LNCAP (cell line): ENCODE measurements at regions not wholly inside any gene's neighbourhood (a gene's known extent, or its start where the extent isn't known, plus 50 kb on each side); places are given as distances from the start of the nearest gene placed in this dataset.

Experiments used
- TF ChIP-seq, protein P1 (sequence below): fragments of 450-650 bp; IDR thresholded peaks from 2 replicates; pipeline ENCODE4 v1.5.1; 2017; ENCODE audit warnings: mild to moderate bottlenecking

- TF ChIP-seq, protein P1, sequence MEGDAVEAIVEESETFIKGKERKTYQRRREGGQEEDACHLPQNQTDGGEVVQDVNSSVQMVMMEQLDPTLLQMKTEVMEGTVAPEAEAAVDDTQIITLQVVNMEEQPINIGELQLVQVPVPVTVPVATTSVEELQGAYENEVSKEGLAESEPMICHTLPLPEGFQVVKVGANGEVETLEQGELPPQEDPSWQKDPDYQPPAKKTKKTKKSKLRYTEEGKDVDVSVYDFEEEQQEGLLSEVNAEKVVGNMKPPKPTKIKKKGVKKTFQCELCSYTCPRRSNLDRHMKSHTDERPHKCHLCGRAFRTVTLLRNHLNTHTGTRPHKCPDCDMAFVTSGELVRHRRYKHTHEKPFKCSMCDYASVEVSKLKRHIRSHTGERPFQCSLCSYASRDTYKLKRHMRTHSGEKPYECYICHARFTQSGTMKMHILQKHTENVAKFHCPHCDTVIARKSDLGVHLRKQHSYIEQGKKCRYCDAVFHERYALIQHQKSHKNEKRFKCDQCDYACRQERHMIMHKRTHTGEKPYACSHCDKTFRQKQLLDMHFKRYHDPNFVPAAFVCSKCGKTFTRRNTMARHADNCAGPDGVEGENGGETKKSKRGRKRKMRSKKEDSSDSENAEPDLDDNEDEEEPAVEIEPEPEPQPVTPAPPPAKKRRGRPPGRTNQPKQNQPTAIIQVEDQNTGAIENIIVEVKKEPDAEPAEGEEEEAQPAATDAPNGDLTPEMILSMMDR: no peak
These were observed 246.8 kb upstream of the RAI14 start for GRCh38 chr5:34409373-34409772.

- TF ChIP-seq, protein P1: no peak
These were observed 245.6 kb upstream of the RAI14 start for GRCh38 chr5:34410411-34411139.

GRCh38 chr5:34411470-34412346 lies 244.4 kb upstream of the RAI14 start:
- TF ChIP-seq, protein P1: no peak

GRCh38 chr5:34412736-34413135 lies 243.4 kb upstream of the RAI14 start:
- TF ChIP-seq, protein P1: no peak

- TF ChIP-seq, protein P1: no peak
These were observed 240.4 kb upstream of the RAI14 start for GRCh38 chr5:34415559-34416198.

DNA sequence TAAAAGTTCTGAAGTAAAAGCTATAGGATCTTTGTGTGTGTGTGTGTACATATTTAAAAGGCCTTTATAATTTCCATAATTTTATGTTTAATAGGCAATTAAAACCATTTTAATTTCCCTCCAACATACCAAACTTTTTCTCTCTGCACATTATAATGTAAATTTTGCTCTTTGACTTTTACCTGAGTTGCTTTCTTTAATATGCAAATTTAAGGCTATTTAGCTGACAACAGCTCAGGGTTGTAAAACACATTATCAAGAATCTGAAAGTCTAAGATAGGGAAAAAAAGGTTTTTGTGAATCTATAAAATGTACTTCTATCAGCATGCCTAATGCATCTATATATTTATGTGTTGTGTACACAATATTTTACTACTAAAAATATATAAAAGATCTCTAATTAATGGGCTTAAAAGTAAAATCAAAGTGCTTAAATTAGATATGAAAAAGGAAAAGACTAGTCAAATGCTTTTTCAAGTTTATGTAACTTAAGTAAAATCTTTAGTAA lies 239.6 kb upstream of the RAI14 start:
- TF ChIP-seq, protein P1: no peak

DNA sequence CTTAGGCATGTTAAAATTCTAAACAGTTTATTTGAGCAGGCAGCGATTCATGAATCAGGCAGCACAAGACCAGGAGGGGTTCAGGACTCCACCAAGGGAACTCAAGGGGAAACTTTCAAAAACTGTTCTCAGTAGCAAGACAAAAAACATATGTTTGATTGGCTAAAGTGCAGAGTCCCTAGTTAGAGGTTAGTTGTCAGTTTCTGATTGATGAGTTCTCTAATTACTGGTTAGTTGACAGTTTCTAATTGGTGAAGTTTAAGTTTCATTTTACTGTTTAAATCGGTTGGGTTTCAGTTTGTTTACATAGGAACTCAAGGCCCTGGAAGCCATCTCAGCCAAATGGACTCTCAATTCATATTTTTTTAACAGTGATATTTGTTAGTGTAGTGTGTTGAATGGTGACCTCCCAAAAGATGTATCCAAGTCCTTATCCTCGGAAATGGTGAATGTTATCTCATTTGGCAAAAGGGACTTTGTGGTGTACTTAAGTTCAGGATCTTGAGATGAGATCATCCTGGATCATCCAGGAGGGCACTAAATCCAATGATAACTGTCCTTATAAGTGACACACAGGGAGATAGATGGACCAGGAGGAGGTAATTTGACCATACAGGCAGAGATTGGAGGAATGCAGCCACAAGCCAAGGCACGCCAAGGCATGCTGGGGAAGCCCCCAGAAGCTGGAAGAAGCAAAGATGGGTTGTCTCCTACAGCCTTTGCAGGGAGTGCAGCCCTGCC lies 219.2 kb upstream of the RAI14 start:
- TF ChIP-seq, protein P1: no peak
